GM12878 (cell line): ENCODE measurements at regions not wholly inside any gene's neighbourhood (a gene's known extent, or its start where the extent isn't known, plus 50 kb on each side); places are given as distances from the start of the nearest gene placed in this dataset.
"Not testable (repeated sequence)": the region's sequence is repeated elsewhere in the genome, so short reads cannot be mapped to it uniquely, and the experiment has no call there.

Source experiments
- EP300 ChIP-seq, 2 experiments: fragments of 150-350 bp in 1 of 2; IDR thresholded peaks; 2 replicates each; pipeline ENCODE4 v1.6.1; 2011 to 2012; ENCODE audit warnings: low read depth in 2 of 2, low read length in 2 of 2, borderline replicate concordance in 1 of 2, improper control_type of control experiment in 1 of 2, inconsistent platforms in 1 of 2; ENCODE audit not compliant: control insufficient read depth in 1 of 2
- EZH2 ChIP-seq: IDR thresholded peaks from 2 replicates; pipeline ENCODE4 v1.6.1; 2012; ENCODE audit warnings: low read depth, mild to moderate bottlenecking, control low read depth, inconsistent platforms, low read length, borderline replicate concordance; ENCODE audit not compliant: control insufficient read depth
- FOXK2 ChIP-seq: fragments of 450-650 bp; IDR thresholded peaks from 2 replicates; pipeline ENCODE4 v1.6.1; 2017; ENCODE audit warnings: mild to moderate bottlenecking, moderate library complexity
- MYB ChIP-seq: fragments of 150-350 bp; IDR thresholded peaks from 2 replicates; pipeline ENCODE4 v1.6.1; 2014; ENCODE audit warnings: mild to moderate bottlenecking, low read depth, low read length, borderline replicate concordance
- POLR2A ChIP-seq: IDR thresholded peaks from 2 replicates; pipeline ENCODE4 v1.6.1; 2011; ENCODE audit warnings: low read depth, mild to moderate bottlenecking, low read length
- POLR2AphosphoS5 ChIP-seq: IDR thresholded peaks from 2 replicates; pipeline ENCODE4 v1.6.1; 2011; ENCODE audit warnings: mild to moderate bottlenecking, low read length, inconsistent platforms
- PRDM15 ChIP-seq: fragments of 450-650 bp; formaldehyde crosslinking; IDR thresholded peaks from 2 replicates; pipeline ENCODE4 v1.4.0; 2020; ENCODE audit warnings: mild to moderate bottlenecking, moderate library complexity
- SMAD1 ChIP-seq: fragments of 450-650 bp; IDR thresholded peaks from 2 replicates; pipeline ENCODE4 v1.6.1; 2018; ENCODE audit warnings: mild to moderate bottlenecking, low read depth; ENCODE audit not compliant: partially characterized antibody
- SREBF2 ChIP-seq: IDR thresholded peaks from 2 replicates; pipeline ENCODE4 v1.6.1; 2012; ENCODE audit warnings: mild to moderate bottlenecking, low read length
- ZNF274 ChIP-seq: IDR thresholded peaks from one replicate; pipeline ENCODE4 v1.8.0; 2011; ENCODE audit not compliant: insufficient read length, insufficient read depth
- TF ChIP-seq, protein P1 (sequence below), 3 experiments: IDR thresholded peaks in 2 of 3; conservative IDR thresholded peaks in 1 of 3; 2 replicates each; pipeline ENCODE4 v1.5.1; 2011; ENCODE audit warnings: low read depth in 3 of 3, low read length in 3 of 3, mild to moderate bottlenecking in 3 of 3, control low read depth in 2 of 3, moderate library complexity in 2 of 3, inconsistent platforms in 1 of 3, mixed read lengths in 1 of 3; ENCODE audit not compliant: control insufficient read depth in 2 of 3, insufficient read depth in 1 of 3; ENCODE audit errors: extremely low read depth in 1 of 3
- TF ChIP-seq, protein P2 (sequence below): IDR thresholded peaks from 2 replicates; pipeline ENCODE4 v1.6.1; 2012; ENCODE audit warnings: low read length, inconsistent platforms
- TF ChIP-seq, protein P3 (sequence below): IDR thresholded peaks from 2 replicates; pipeline ENCODE4 v1.6.1; 2012; ENCODE audit warnings: low read depth, low read length, improper control_type of control experiment

- TF ChIP-seq POLR2AphosphoS5; EP300 (IDR thresholded peaks at IDR 0.05; ENCODE audit: borderline replicate concordance in 1 of 2, control insufficient read depth in 1 of 2, low read depth in 2 of 2, low read length in 2 of 2); MYB; ZNF274; SMAD1; SREBF2; EZH2; POLR2A; PRDM15 (CRISPR knock-in tag); FOXK2: not testable (repeated sequence)
- TF ChIP-seq, protein P1, sequence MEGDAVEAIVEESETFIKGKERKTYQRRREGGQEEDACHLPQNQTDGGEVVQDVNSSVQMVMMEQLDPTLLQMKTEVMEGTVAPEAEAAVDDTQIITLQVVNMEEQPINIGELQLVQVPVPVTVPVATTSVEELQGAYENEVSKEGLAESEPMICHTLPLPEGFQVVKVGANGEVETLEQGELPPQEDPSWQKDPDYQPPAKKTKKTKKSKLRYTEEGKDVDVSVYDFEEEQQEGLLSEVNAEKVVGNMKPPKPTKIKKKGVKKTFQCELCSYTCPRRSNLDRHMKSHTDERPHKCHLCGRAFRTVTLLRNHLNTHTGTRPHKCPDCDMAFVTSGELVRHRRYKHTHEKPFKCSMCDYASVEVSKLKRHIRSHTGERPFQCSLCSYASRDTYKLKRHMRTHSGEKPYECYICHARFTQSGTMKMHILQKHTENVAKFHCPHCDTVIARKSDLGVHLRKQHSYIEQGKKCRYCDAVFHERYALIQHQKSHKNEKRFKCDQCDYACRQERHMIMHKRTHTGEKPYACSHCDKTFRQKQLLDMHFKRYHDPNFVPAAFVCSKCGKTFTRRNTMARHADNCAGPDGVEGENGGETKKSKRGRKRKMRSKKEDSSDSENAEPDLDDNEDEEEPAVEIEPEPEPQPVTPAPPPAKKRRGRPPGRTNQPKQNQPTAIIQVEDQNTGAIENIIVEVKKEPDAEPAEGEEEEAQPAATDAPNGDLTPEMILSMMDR (IDR thresholded peaks at IDR 0.05 in 2 of 3, conservative IDR thresholded peaks at IDR 0.05 in 1 of 3; ENCODE audit: control insufficient read depth in 2 of 3, extremely low read depth in 1 of 3, insufficient read depth in 1 of 3, low read depth in 3 of 3, low read length in 3 of 3), result not testable (repeated sequence)
- TF ChIP-seq, protein P2, sequence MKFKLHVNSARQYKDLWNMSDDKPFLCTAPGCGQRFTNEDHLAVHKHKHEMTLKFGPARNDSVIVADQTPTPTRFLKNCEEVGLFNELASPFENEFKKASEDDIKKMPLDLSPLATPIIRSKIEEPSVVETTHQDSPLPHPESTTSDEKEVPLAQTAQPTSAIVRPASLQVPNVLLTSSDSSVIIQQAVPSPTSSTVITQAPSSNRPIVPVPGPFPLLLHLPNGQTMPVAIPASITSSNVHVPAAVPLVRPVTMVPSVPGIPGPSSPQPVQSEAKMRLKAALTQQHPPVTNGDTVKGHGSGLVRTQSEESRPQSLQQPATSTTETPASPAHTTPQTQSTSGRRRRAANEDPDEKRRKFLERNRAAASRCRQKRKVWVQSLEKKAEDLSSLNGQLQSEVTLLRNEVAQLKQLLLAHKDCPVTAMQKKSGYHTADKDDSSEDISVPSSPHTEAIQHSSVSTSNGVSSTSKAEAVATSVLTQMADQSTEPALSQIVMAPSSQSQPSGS, result not testable (repeated sequence)
- TF ChIP-seq, protein P3, sequence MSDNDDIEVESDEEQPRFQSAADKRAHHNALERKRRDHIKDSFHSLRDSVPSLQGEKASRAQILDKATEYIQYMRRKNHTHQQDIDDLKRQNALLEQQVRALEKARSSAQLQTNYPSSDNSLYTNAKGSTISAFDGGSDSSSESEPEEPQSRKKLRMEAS, result not testable (repeated sequence)
Measured at GRCh38 chr9:63703138-63703665, 1581.8 kb downstream of the FOXD4L5 start.
